Caco-2 (cell line): ENCODE measurements at regions not wholly inside any gene's neighbourhood (a gene's known extent, or its start where the extent isn't known, plus 50 kb on each side); places are given as distances from the start of the nearest gene placed in this dataset.

Experiments
- BruUV-seq: library from RNA; stranded (reverse); fragments of 400-500 nt; replicated peaks from 2 replicates; lab custom pipeline; 2021; lab: Mats Ljungman, UMichigan
- CTCF ChIA-PET: fragments of 300-600 bp; sonication (Branson Sonifier 250); formaldehyde crosslinking; loops from one replicate; lab custom pipeline; 2022; ENCODE audit warnings: antibody characterized with exemption; lab: Charles Lee
- POLR2A ChIA-PET: fragments of 300-600 bp; sonication (Branson Sonifier 250); formaldehyde crosslinking; loops from one replicate; lab custom pipeline; 2022; ENCODE audit warnings: antibody characterized with exemption; lab: Charles Lee
- DNase-seq, 2 experiments: peaks; one replicate each; pipeline versions ENCODE4 v3.0.0 to v3.0.0-alpha.2; 2020 to 2022
- H3K27me3 ChIP-seq: replicated peaks from 2 replicates; pipeline ENCODE4 v1.6.0; 2011; ENCODE audit warnings: low read length; ENCODE audit not compliant: control insufficient read depth, insufficient read depth
- H3K36me3 ChIP-seq: 2 replicates; pipeline ENCODE4 v1.5.1; 2011; ENCODE audit warnings: low read length; ENCODE audit not compliant: control insufficient read depth, insufficient read depth
- H3K4me1 ChIP-seq: fragments of 250-450 bp; sonication (Bioruptor Pico); 2 replicates; pipeline ENCODE4 v1.5.1; 2020; ENCODE audit warnings: mild to moderate bottlenecking
- H3K4me3 ChIP-seq: 2 replicates; pipeline ENCODE4 v1.5.1; 2011; ENCODE audit warnings: low read depth, mild to moderate bottlenecking, control low read depth, low read length
- H3K9me3 ChIP-seq: fragments of 250-450 bp; sonication (Bioruptor Pico); 2 replicates; pipeline ENCODE4 v1.5.1; 2020; ENCODE audit warnings: mild to moderate bottlenecking, moderate library complexity
- H3K27ac Mint-ChIP-seq: one replicate; pipeline ENCODE4 v1.8.0; 2022; ENCODE audit warnings: mixed read lengths; ENCODE audit not compliant: unreplicated experiment
- H3K27me3 Mint-ChIP-seq: one replicate; pipeline ENCODE4 v1.8.0; 2022; ENCODE audit warnings: mixed read lengths; ENCODE audit not compliant: insufficient read depth, unreplicated experiment
- H3K36me3 Mint-ChIP-seq: one replicate; pipeline ENCODE4 v1.8.0; 2022; ENCODE audit warnings: mild to moderate bottlenecking, mixed read lengths; ENCODE audit not compliant: insufficient read depth, unreplicated experiment
- H3K4me1 Mint-ChIP-seq: one replicate; pipeline ENCODE4 v1.8.0; 2022; ENCODE audit warnings: low read depth, mixed read lengths; ENCODE audit not compliant: unreplicated experiment
- H3K4me3 Mint-ChIP-seq: one replicate; pipeline ENCODE4 v1.8.0; 2022; ENCODE audit warnings: mild to moderate bottlenecking, moderate library complexity, mixed read lengths; ENCODE audit not compliant: unreplicated experiment
- H3K9me3 Mint-ChIP-seq: one replicate; pipeline ENCODE4 v1.8.0; 2022; ENCODE audit warnings: mixed read lengths; ENCODE audit not compliant: unreplicated experiment
- intact Hi-C: fragments of 100-400 bp; cut with micrococcal nuclease; formaldehyde crosslinking; loops from one replicate; pipeline ENCODE4 v1.10.0; 2022; ENCODE audit not compliant: unreplicated experiment
- TF ChIP-seq, protein P1 (sequence below), 2 experiments: fragments of 200-600 bp in 1 of 2; IDR thresholded peaks; 1 replicate in 1 of 2; 2 replicates in 1 of 2; pipeline versions ENCODE4 v1.5.1 to v1.8.0; 2011 to 2022; ENCODE audit warnings: antibody characterized with exemption in 1 of 2, control low read depth in 1 of 2, inconsistent platforms in 1 of 2, low read depth in 1 of 2, low read length in 1 of 2, mild to moderate bottlenecking in 1 of 2, moderate library complexity in 1 of 2; ENCODE audit not compliant: insufficient read depth in 1 of 2, severe bottlenecking in 1 of 2, unreplicated experiment in 1 of 2

DNA sequence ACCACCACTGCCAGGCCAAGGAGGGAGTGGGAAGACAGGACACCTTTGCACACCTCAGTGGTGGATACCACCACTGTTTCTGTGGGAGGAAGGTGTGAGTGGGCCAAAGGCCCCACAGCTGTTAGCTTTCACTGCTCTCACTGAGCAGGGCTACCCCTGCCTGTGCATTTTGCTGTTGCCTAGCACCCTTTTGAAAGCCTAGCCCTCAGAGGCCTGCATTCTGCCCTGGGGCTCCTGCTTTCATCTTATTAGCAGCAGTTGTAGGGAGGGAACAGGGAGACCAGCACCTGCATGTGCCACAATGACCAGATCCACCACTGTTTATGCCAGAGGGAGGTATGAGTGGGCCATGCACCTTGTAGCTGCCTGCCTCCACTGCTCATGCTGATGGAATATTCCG is 110.9 kb upstream of the C21orf91 start:
- Histone ChIP-seq H3K36me3 (no peaks in the 10 kb centered on the region), H3K4me3 (no peak overlapping the region), H3K4me1 (no peaks in the 10 kb centered on the region), H3K9me3 (no peaks in the 10 kb centered on the region), H3K27me3 (no peaks in the 10 kb centered on the region)
- H3K9me3 Mint-ChIP-seq, result no peaks in the 10 kb centered on the region
- BruUV-seq, result no TSS peak
- TF ChIP-seq, protein P1, sequence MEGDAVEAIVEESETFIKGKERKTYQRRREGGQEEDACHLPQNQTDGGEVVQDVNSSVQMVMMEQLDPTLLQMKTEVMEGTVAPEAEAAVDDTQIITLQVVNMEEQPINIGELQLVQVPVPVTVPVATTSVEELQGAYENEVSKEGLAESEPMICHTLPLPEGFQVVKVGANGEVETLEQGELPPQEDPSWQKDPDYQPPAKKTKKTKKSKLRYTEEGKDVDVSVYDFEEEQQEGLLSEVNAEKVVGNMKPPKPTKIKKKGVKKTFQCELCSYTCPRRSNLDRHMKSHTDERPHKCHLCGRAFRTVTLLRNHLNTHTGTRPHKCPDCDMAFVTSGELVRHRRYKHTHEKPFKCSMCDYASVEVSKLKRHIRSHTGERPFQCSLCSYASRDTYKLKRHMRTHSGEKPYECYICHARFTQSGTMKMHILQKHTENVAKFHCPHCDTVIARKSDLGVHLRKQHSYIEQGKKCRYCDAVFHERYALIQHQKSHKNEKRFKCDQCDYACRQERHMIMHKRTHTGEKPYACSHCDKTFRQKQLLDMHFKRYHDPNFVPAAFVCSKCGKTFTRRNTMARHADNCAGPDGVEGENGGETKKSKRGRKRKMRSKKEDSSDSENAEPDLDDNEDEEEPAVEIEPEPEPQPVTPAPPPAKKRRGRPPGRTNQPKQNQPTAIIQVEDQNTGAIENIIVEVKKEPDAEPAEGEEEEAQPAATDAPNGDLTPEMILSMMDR (IDR thresholded peaks at IDR 0.05; ENCODE audit: insufficient read depth in 1 of 2, low read depth in 1 of 2, low read length in 1 of 2, severe bottlenecking in 1 of 2, unreplicated experiment in 1 of 2), result no peak
- no peaks in the 10 kb centered on the region for H3K36me3 Mint-ChIP-seq
- POLR2A ChIA-PET, result no interaction called here
- H3K4me1 Mint-ChIP-seq, result peaks cover 3% of the 10 kb centered on the region
- H3K27ac Mint-ChIP-seq, result no peak overlapping the region
- H3K27me3 Mint-ChIP-seq, result peaks cover 6% of the 10 kb centered on the region
- intact Hi-C loops, result no loop called here
- no peak for DNase-seq
- CTCF ChIA-PET, result no interaction called here
- no peak overlapping the region for H3K4me3 Mint-ChIP-seq

DNA sequence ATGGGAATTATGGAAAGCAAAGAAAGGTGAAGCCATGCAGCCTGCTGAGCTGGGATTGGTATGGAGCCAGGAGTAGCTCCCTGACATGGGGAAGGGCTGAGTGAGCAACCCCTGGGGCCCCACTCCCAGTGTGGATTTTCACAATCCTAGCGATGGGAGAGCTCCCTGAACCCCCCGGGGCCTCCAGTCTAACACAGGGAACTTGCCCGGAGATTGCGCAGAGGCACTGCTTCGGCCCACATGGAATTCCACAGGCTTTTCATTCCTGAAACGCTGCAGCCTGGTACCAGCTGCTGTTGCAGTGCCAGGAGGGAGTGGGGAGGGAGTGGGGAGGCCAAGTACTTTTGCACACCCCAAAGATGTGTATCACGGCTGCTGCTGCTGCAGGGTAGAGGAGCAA is 110.4 kb upstream of the C21orf91 start:
- Mint-ChIP-seq H3K9me3 (no peaks in the 10 kb centered on the region), H3K27ac (no peak overlapping the region), H3K27me3 (peaks cover 6% of the 10 kb centered on the region), H3K36me3 (no peaks in the 10 kb centered on the region), H3K4me1 (peaks cover 6% of the 10 kb centered on the region), H3K4me3 (no peak overlapping the region)
- POLR2A ChIA-PET, result no interaction called here
- no peaks in the 10 kb centered on the region for H3K36me3 ChIP-seq
- H3K4me3 ChIP-seq, result no peak overlapping the region
- BruUV-seq, result no TSS peak
- intact Hi-C loops, result no loop called here
- no peaks in the 10 kb centered on the region for H3K4me1 ChIP-seq
- H3K27me3 ChIP-seq, result no peaks in the 10 kb centered on the region
- no peaks in the 10 kb centered on the region for H3K9me3 ChIP-seq
- no peak for DNase-seq
- CTCF ChIA-PET, result no interaction called here
- TF ChIP-seq, protein P1 (IDR thresholded peaks at IDR 0.05; ENCODE audit: insufficient read depth in 1 of 2, low read depth in 1 of 2, low read length in 1 of 2, severe bottlenecking in 1 of 2, unreplicated experiment in 1 of 2), result no peak

DNA sequence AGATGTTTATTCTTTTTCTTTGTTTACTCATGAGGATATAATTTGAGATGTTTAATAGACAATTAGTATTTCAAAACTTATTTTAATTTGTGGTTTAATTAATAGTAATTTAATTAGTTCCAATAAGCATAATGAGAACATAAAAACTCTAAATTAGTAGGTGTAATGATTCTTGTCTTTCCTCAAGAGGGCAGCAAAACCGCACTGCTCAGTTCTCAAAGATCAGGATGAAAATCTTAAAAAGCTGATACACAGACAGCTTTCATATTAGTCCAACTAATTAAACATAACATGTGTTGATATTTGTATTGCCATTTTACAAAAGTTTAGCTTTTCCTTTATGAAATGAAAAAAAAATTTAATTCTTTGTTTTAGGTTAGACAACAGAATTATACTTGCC is 106.7 kb upstream of the C21orf91 start:
- no peaks in the 10 kb centered on the region for H3K9me3 Mint-ChIP-seq
- TF ChIP-seq, protein P1 (IDR thresholded peaks at IDR 0.05; ENCODE audit: insufficient read depth in 1 of 2, low read depth in 1 of 2, low read length in 1 of 2, severe bottlenecking in 1 of 2, unreplicated experiment in 1 of 2), result peak; percentile 27 to 49
- no peaks in the 10 kb centered on the region for H3K36me3 Mint-ChIP-seq
- Histone ChIP-seq H3K36me3 (no peaks in the 10 kb centered on the region), H3K27me3 (no peaks in the 10 kb centered on the region), H3K9me3 (no peaks in the 10 kb centered on the region), H3K4me3 (no peak overlapping the region), H3K4me1 (no peaks in the 10 kb centered on the region)
- H3K4me1 Mint-ChIP-seq, result peaks cover 6% of the 10 kb centered on the region
- no peak for DNase-seq
- intact Hi-C loops, result loop anchor here (1.0 kb wide), 1 partner anchor 247 kb away; no protein-coding TSS in a partner anchor
- ChIA-PET POLR2A (no interaction called here), CTCF (interaction anchor here (0.6 to 0.7 kb wide), 2 partner anchors 62 to 315 kb away, joined by 3 read pairs; no protein-coding TSS in a partner anchor)
- BruUV-seq, result no TSS peak
- H3K4me3 Mint-ChIP-seq, result no peak overlapping the region
- peaks cover 6% of the 10 kb centered on the region for H3K27me3 Mint-ChIP-seq
- H3K27ac Mint-ChIP-seq, result no peak overlapping the region
